Limb (tissue), 2 donors: ENCODE measurements at regions not wholly inside any gene's neighbourhood (a gene's known extent, or its start where the extent isn't known, plus 50 kb on each side); places are given as distances from the start of the nearest gene placed in this dataset.

Experiments
- DNase-seq, 2 donors: peaks; one replicate each; pipeline ENCODE4 v3.0.0-alpha.2; 2016; ENCODE audit errors: extremely low spot score in 2 of 2

DNA sequence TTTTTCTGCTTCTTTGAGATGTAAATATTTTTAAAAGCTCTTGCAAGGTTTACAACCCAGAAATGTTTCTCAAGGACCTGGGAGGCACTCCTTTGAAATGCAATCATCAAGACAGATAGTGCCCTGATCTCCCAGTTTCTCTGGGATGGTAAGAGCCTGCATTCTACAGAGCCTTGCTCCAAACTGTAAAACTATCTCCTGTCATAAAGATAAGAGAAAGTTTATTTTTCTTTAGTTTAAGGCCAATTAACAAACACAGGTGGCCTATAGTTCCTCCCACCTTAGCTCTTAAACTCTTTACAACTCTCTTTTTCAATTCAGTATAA is 1231.1 kb upstream of the NUDT12 start:
- no peak for DNase-seq

DNA sequence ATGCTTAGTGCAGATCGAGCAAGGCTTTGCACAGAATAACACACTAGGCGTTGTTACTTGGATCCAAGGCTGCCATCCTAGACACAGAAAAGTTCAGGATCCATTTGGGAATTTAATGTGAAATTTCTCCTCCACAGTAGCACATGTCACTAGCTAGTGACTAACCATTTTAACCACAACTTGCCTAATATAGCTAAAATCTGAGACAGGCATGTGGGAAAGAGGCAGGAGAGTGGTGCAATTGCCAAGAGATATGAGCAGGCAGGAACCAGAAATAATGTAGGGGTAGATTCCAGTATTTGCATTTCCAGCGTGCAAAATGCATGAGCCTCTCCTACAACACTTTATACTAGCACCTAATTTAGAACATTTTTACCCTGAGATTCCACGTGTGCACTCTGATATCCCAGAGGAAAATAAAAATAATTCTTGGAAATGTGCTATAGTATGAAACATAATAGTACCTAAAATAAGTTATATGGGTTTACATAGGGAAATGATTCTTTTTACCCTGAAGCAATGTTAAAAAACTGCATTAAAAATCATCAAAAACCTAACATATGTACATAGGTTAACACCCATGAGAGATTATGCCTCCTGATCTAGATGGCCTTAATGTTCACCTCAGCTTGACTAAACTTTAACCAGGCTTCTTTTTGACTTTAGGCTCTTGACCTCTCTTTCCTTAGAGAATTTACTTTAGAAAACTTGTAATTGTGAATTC is 1230.6 kb upstream of the NUDT12 start:
- DNase-seq: no peak

DNA sequence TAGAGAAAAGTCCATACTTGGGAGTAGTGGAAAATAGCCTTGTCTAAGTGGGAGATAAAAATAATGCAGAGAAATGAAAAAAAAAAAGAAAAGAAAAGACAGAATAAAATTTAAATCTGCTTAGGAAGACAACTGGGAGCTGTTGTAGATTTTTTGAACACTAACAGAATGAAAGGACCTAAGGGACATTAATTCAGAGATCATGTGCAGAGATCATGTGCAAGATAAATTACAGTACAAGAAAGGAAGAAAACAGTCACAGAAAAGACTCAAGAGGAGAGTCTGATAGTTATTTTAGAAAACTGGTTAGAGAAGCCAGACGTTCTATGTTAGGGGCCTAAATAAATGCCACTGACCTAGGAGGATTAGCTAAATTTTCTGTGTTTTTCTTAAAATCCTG is 1226.8 kb upstream of the NUDT12 start:
- no peak for DNase-seq

DNA sequence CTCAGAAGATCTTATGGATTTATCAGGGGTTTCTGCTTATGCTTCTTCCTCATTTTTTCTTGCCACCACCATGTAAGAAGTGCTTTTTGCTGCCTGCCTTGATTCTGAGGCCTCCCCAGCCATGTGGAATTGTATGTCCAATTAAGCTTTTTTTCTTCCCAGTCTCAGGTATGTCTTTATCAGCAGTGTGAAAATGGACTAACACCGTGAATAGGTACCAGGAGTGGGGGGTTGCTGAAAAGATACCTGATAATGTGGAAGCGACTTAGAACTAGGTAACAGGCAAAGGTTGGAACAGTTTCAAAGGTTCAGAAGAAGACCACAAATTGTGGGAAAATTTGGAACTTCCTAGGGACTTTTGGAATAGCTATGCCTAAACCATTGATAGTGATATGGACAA is 1222.5 kb upstream of the NUDT12 start:
- no peak for DNase-seq

- no peak for DNase-seq
These were observed 1211.8 kb upstream of the NUDT12 start for GRCh38 chr5:104774372-104774771.

DNA sequence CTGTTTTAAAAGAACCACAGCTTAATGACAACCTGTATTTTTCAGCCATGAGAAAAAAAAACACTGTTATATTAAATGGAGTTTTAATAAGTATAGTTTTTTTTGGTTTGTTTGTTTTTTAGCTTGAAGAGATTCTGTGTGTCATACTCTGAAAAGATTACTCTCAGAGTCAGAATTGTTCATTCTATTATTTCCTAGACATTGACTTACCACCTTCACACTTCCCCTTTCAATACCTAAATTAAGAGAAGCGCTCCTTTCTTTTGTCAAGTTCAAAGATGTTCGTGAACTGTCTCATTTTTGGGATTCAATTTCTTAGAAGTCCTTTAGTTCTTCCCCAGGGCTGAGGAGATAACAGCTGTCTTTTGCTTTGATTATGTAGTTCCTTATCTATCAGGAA is 1201.6 kb upstream of the NUDT12 start:
- DNase-seq: no peak

GRCh38 chr5:104763216-104763615 is 1200.6 kb upstream of the NUDT12 start:
- no peak for DNase-seq

DNA sequence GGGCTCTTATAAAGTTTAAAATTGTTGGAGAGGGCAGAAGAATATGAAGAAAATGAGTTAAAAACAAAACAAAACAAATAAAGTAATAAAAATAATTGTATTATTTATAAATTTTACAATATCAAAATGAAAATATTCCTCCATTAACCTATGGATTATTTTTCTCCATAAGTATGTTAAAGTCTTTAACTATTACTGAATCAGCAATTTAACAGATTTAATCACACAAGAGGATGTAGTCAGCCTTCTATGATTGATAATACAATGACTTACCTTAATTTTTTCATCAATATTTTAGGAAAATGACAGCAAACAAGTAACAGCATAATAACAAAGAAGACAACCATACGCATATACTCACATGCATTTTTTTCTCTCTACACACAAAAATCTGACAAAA is 1195.3 kb upstream of the NUDT12 start:
- no peak for DNase-seq

GRCh38 chr5:104755806-104756205 is 1193.2 kb upstream of the NUDT12 start:
- DNase-seq: no peak

DNA sequence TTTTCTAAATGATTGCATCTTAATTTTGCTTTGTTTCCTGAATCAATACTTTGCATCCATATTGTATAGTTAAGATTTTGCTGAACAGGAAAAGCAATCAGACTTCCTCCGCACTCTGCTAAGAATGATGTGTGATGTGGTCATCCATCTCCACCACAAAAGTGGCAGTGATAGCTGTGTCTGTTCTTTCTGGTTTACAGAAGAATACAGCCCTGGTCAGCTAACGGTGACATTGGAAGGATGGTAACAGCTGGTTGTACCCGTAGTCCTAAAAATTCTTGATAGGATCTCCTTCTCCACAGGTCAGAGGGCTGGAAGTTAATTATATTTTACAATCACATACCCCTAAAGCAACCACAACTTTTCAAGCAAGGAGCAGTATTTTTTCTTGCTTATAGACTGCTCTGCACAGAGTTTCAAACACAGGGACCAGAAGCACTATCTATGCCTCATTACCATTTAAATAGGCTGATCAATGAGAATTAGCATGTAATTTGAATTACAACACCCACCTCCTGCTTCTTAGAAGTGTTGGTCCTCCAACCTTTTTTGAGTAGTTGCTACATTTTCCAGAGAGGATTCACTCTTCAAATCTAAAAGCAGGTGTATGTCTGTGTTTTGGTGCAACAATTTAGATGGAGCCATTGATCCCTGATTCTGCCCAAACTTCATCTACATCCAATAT is 1191.9 kb upstream of the NUDT12 start:
- DNase-seq: no peak

DNA sequence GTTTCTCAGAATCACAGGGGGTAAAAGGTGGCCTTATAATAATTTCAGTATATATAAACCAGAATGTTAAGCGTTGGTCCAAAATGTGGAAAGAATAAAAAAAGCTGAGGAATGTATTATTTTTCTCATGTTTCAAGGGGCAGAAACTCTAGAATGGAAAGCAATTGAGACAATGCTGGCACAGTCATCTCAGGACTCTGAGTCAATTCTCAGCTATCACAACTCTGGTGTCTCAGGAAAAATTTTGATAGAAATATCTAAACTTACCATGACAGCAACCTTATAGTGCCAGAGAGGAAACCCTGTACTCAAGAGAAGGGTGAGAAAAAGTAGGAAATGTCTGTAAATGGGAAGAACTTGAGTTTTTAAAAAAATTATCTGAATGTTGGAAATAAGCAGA is 1189.4 kb upstream of the NUDT12 start:
- no peak for DNase-seq

GRCh38 chr5:104739905-104740304 is 1177.3 kb upstream of the NUDT12 start:
- DNase-seq: no peak

GRCh38 chr5:104739503-104739902 is 1176.9 kb upstream of the NUDT12 start:
- DNase-seq: no peak

- DNase-seq: no peak
These were observed 1173.5 kb upstream of the NUDT12 start for GRCh38 chr5:104736073-104736472.

- DNase-seq: no peak
These were observed 1171.5 kb upstream of the NUDT12 start for GRCh38 chr5:104734046-104734445.

- no peak for DNase-seq
These were observed 1170.6 kb upstream of the NUDT12 start for GRCh38 chr5:104733063-104733669.

- no peak for DNase-seq
These were observed 1168.7 kb upstream of the NUDT12 start for GRCh38 chr5:104731331-104731730.

GRCh38 chr5:104708027-104708426 is 1145.4 kb upstream of the NUDT12 start:
- no peak for DNase-seq

GRCh38 chr5:104706600-104706999 is 1144.0 kb upstream of the NUDT12 start:
- DNase-seq: no peak

GRCh38 chr5:104702212-104702611 is 1139.6 kb upstream of the NUDT12 start:
- DNase-seq: no peak

DNA sequence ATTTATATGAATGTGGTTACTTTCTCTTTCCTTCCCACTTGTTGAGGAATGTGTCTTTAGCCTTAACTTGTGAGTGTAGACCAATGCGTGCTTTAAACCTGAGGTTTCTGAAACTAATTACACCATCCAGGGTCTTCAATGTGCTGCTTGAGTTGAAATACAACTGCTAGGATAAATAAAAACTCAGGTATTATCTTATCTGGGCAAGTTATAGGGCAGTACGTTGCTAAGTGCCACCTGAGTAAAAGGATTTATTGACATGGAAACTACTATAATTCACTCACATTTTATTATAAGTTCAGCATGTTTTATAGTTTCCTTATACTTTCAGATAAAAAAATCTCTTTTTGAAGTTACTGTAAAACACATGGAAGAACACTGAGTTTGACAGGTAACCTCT is 1136.8 kb upstream of the NUDT12 start:
- no peak for DNase-seq

DNA sequence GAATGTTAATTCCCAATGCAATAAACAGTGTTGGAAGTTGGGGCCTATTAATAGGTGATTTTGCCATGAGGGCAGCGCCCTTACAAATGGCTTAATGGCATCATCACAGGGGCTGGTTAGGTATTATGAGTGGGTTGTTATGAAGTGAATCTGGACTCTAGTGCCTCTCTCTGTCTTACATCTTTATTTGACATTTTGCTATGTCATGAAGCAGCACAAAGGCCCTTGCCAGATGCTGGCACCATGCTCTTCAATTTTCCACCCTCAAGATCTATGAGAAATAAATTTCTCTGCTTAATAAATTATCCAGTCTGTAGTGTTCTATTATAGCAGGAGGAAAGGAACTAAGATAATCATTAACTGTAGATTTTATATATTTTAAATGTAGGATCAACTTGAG is 1098.7 kb upstream of the NUDT12 start:
- no peak for DNase-seq

GRCh38 chr5:104659497-104659896 is 1096.9 kb upstream of the NUDT12 start:
- DNase-seq: no peak
